OCI-LY1 (cell line): ENCODE measurements at regions not wholly inside any gene's neighbourhood (a gene's known extent, or its start where the extent isn't known, plus 50 kb on each side); places are given as distances from the start of the nearest gene placed in this dataset.

ENCODE experiments used
- H2AFZ ChIP-seq: fragments of 200-600 bp; sonication (generic), shearing (Covaris generic); 2 replicates; pipeline ENCODE4 v1.6.0; 2014; ENCODE audit warnings: antibody characterized with exemption, mild to moderate bottlenecking, low read length
- H3F3A ChIP-seq: fragments of 200-600 bp; sonication (generic), shearing (Covaris generic); 2 replicates; pipeline ENCODE4 v1.6.0; 2014; ENCODE audit warnings: mild to moderate bottlenecking, antibody characterized with exemption, low read length, moderate library complexity; ENCODE audit not compliant: insufficient read depth
- H3K27ac ChIP-seq: fragments of 200-600 bp; sonication (generic); 2 replicates; pipeline ENCODE4 v1.5.1; 2014; ENCODE audit warnings: low read length, mixed run types, mild to moderate bottlenecking, low read depth; ENCODE audit not compliant: poor library complexity, severe bottlenecking
- H3K27me3 ChIP-seq: fragments of 200-600 bp; sonication (generic); 2 replicates; pipeline ENCODE4 v1.6.0; 2014; ENCODE audit warnings: antibody characterized with exemption, mild to moderate bottlenecking, low read length, moderate library complexity; ENCODE audit not compliant: insufficient read depth
- H3K36me3 ChIP-seq: fragments of 200-600 bp; sonication (generic); 2 replicates; pipeline ENCODE4 v1.6.1; 2014; ENCODE audit warnings: mild to moderate bottlenecking, antibody characterized with exemption, low read length, moderate library complexity, mixed read lengths; ENCODE audit not compliant: insufficient read depth
- H3K4me1 ChIP-seq: fragments of 200-600 bp; sonication (generic); 2 replicates; pipeline ENCODE4 v1.5.1; 2014; ENCODE audit warnings: mild to moderate bottlenecking, low read length, moderate library complexity; ENCODE audit not compliant: insufficient read depth, severe bottlenecking
- H3K4me2 ChIP-seq: fragments of 200-600 bp; sonication (generic), shearing (Covaris generic); 2 replicates; pipeline ENCODE4 v1.6.1; 2014; ENCODE audit warnings: low read length
- H3K4me3 ChIP-seq: fragments of 200-600 bp; sonication (generic); 2 replicates; pipeline ENCODE4 v1.5.1; 2014; ENCODE audit warnings: low read length, low read depth, mild to moderate bottlenecking, mixed read lengths; ENCODE audit not compliant: poor library complexity, severe bottlenecking
- H3K79me2 ChIP-seq: fragments of 200-600 bp; shearing (Covaris generic); 2 replicates; pipeline ENCODE4 v1.6.1; 2016; ENCODE audit warnings: mixed run types, low read length, mixed read lengths; ENCODE audit not compliant: insufficient read depth
- H3K9ac ChIP-seq: fragments of 200-600 bp; sonication (generic), shearing (Covaris generic); 2 replicates; pipeline ENCODE4 v1.6.1; 2014; ENCODE audit warnings: mild to moderate bottlenecking, low read length, mixed read lengths
- H3K9me2 ChIP-seq: fragments of 200-600 bp; sonication (generic), shearing (Covaris generic); 2 replicates; pipeline ENCODE4 v1.6.1; 2014; ENCODE audit warnings: low read depth, mild to moderate bottlenecking, low read length, mixed read lengths
- H3K9me3 ChIP-seq: fragments of 200-600 bp; shearing (Covaris generic); 2 replicates; pipeline ENCODE4 v1.6.1; 2014; ENCODE audit warnings: low read length, mixed read lengths
- H4K20me1 ChIP-seq: fragments of 200-600 bp; sonication (generic), shearing (Covaris generic); 2 replicates; pipeline ENCODE4 v1.6.0; 2016; ENCODE audit warnings: mild to moderate bottlenecking, low read length; ENCODE audit not compliant: insufficient read depth
- CTCF ChIP-seq: fragments of 200-600 bp; sonication (generic), shearing (Covaris generic); IDR thresholded peaks from 2 replicates; pipeline ENCODE4 v1.5.1; 2017; ENCODE audit warnings: mild to moderate bottlenecking, antibody characterized with exemption, low read length, moderate library complexity, mixed read lengths
- EZH2 ChIP-seq: fragments of 200-600 bp; sonication (generic), shearing (Covaris generic); IDR thresholded peaks from 2 replicates; pipeline ENCODE4 v1.8.0; 2017; ENCODE audit warnings: borderline replicate concordance, mixed run types, mild to moderate bottlenecking, antibody characterized with exemption, low read length, moderate library complexity, mixed read lengths

- Histone ChIP-seq H3K27ac (no peak overlapping the region), H3K4me3 (no peak overlapping the region), H3K9me3 (no peaks in the 10 kb centered on the region), H4K20me1 (no peaks in the 10 kb centered on the region), H3K79me2 (no peaks in the 10 kb centered on the region), H3F3A (no peaks in the 10 kb centered on the region), H3K27me3 (no peaks in the 10 kb centered on the region), H2AFZ (no peak overlapping the region), H3K36me3 (no peaks in the 10 kb centered on the region), H3K9ac (no peak overlapping the region), H3K9me2 (no peaks in the 10 kb centered on the region), H3K4me1 (no peaks in the 10 kb centered on the region), H3K4me2 (no peak overlapping the region)
- TF ChIP-seq CTCF: no peak
- TF ChIP-seq EZH2: no peak
These were observed 151.2 kb downstream of the MATN1 start for GRCh38 chr1:30572192-30572591.

- Histone ChIP-seq H2AFZ (no peak overlapping the region), H3K27ac (no peak overlapping the region), H3K36me3 (no peaks in the 10 kb centered on the region), H4K20me1 (no peaks in the 10 kb centered on the region), H3K9ac (no peak overlapping the region), H3K4me3 (no peak overlapping the region), H3F3A (no peaks in the 10 kb centered on the region), H3K4me1 (no peaks in the 10 kb centered on the region), H3K9me2 (no peaks in the 10 kb centered on the region), H3K4me2 (no peak overlapping the region), H3K79me2 (no peaks in the 10 kb centered on the region), H3K9me3 (no peaks in the 10 kb centered on the region), H3K27me3 (no peaks in the 10 kb centered on the region)
- TF ChIP-seq EZH2: no peak
- TF ChIP-seq CTCF: no peak
These were observed 152.0 kb downstream of the MATN1 start for GRCh38 chr1:30571380-30571779.

GRCh38 chr1:30569384-30569783 lies 154.0 kb downstream of the MATN1 start:
- Histone ChIP-seq H3K27ac (no peak overlapping the region), H3K36me3 (no peaks in the 10 kb centered on the region), H3K79me2 (no peaks in the 10 kb centered on the region), H3K4me2 (no peak overlapping the region), H3K4me3 (no peak overlapping the region), H3K9me3 (no peaks in the 10 kb centered on the region), H3K9ac (no peak overlapping the region), H3K4me1 (no peaks in the 10 kb centered on the region), H3K27me3 (no peaks in the 10 kb centered on the region), H2AFZ (no peak overlapping the region), H3F3A (no peaks in the 10 kb centered on the region), H3K9me2 (no peaks in the 10 kb centered on the region), H4K20me1 (no peaks in the 10 kb centered on the region)
- TF ChIP-seq EZH2: no peak
- no peak for TF ChIP-seq CTCF
